CD4-positive, CD25-positive, alpha-beta regulatory T cell (primary cell): ENCODE measurements at regions not wholly inside any gene's neighbourhood (a gene's known extent, or its start where the extent isn't known, plus 50 kb on each side); places are given as distances from the start of the nearest gene placed in this dataset.

Source experiments
- ATAC-seq, 2 donors: fragments of 150-1000 bp; cut with Tn5 transposase; one replicate each; pipeline ENCODE4 v1.10.0; 2021; ENCODE audit warnings: low read depth in 2 of 2, moderate number of reproducible peaks in 2 of 2, moderate library complexity in 1 of 2
- DNase-seq, 3 donors: peaks; one replicate each; pipeline versions ENCODE4 v3.0.0 to v3.0.0-alpha.2; 2012 to 2022; ENCODE audit warnings: mixed read lengths in 1 of 3
- H3K27ac ChIP-seq: one replicate; pipeline ENCODE4 v1.7.0; 2013; ENCODE audit warnings: mild to moderate bottlenecking, low read length; ENCODE audit not compliant: insufficient read depth, poor library complexity, severe bottlenecking
- H3K27me3 ChIP-seq: one replicate; pipeline ENCODE4 v1.7.0; 2013; ENCODE audit warnings: low read length; ENCODE audit not compliant: control insufficient read depth, insufficient read depth
- H3K36me3 ChIP-seq: one replicate; pipeline ENCODE4 v1.7.0; 2013; ENCODE audit warnings: mild to moderate bottlenecking, low read length, moderate library complexity; ENCODE audit not compliant: control insufficient read depth, insufficient read depth
- H3K4me1 ChIP-seq: 2 replicates; pipeline ENCODE4 v1.7.0; 2013; ENCODE audit warnings: mild to moderate bottlenecking, low read length; ENCODE audit not compliant: insufficient read depth, control insufficient read depth, poor library complexity, severe bottlenecking
- H3K4me3 ChIP-seq: one replicate; pipeline ENCODE4 v1.7.0; 2013; ENCODE audit warnings: low read depth, mild to moderate bottlenecking, low read length, moderate library complexity
- H3K9me3 ChIP-seq, 2 experiments: 1 replicate in 1 of 2; 2 replicates in 1 of 2; pipeline ENCODE4 v1.7.0; 2013; ENCODE audit warnings: low read length in 2 of 2, mild to moderate bottlenecking in 1 of 2, moderate library complexity in 1 of 2; ENCODE audit not compliant: control insufficient read depth in 2 of 2
- H3K27ac Mint-ChIP-seq, 3 donors: one replicate each; pipeline ENCODE4 v1.8.0; 2020 to 2022; ENCODE audit warnings: mild to moderate bottlenecking in 3 of 3, mixed read lengths in 3 of 3, moderate library complexity in 2 of 3
- H3K27me3 Mint-ChIP-seq: one replicate; pipeline ENCODE4 v1.8.0; 2022; ENCODE audit warnings: mild to moderate bottlenecking, mixed read lengths
- H3K36me3 Mint-ChIP-seq: one replicate; pipeline ENCODE4 v1.8.0; 2020; ENCODE audit warnings: mixed read lengths
- H3K4me1 Mint-ChIP-seq, 4 donors: one replicate each; pipeline ENCODE4 v1.8.0; 2020 to 2022; ENCODE audit warnings: mixed read lengths in 4 of 4, mild to moderate bottlenecking in 1 of 4
- H3K4me3 Mint-ChIP-seq, 4 donors: one replicate each; pipeline ENCODE4 v1.8.0; 2020 to 2022; ENCODE audit warnings: mild to moderate bottlenecking in 4 of 4, mixed read lengths in 4 of 4, moderate library complexity in 3 of 4
- H3K9me3 Mint-ChIP-seq, 7 donors: one replicate each; pipeline ENCODE4 v1.8.0; 2020 to 2022; ENCODE audit warnings: mixed read lengths in 7 of 7, mild to moderate bottlenecking in 3 of 7, moderate library complexity in 2 of 7

DNA sequence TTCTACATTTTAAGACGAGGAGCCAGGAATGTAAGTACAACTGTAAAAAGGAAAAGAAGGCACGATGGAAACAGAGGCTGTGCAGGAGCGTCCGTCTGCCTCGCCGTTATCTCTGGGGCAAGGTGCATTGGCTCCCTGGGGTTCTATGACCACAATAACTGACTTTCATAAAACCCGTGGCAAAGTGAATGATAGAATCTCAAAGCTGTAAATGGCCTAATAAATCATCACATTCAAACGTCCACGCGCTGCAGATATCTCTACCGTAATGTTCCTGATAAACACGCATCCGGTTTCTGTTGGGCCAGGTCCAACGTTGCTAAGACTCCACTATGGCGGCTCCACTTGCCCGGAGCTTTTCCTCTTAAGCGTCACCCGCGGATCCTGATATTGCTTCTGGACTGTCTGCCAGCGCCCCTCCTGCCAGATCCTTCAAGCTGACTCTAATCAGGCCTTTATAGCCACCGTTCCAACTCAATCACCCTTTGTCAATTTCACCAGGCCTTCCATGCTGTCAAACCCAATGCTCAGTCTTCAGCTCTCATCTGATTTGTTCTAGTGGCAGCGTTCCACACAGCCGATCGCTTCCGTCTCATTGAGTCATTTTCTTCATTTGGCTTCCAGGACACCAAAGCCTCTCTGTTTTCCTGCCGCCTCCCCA lies 265.6 kb upstream of the FOXK1 start:
- no peak for ATAC-seq
- peaks cover 0 to 2% of the 10 kb centered on the region in 2 experiments for H3K9me3 ChIP-seq
- Mint-ChIP-seq H3K4me1 (peaks cover 0 to 2% (median 0%) of the 10 kb centered on the region in 4 donors), H3K27me3 (no peaks in the 10 kb centered on the region), H3K36me3 (no peaks in the 10 kb centered on the region), H3K4me3 (peak overlapping the region in 3 of 4 donors; percentile 44 to 48 (median 47)), H3K27ac (no peak overlapping the region), H3K9me3 (peaks cover 0 to 17% (median 13%) of the 10 kb centered on the region in 7 donors)
- DNase-seq, result no peak
- H3K4me3 ChIP-seq, result peak overlapping the region; percentile 2
- no peak overlapping the region for H3K27ac ChIP-seq
- no peaks in the 10 kb centered on the region for H3K27me3 ChIP-seq
- H3K36me3 ChIP-seq, result no peaks in the 10 kb centered on the region
- H3K4me1 ChIP-seq, result no peaks in the 10 kb centered on the region

- H3K27me3 ChIP-seq, result no peaks in the 10 kb centered on the region
- DNase-seq, result no peak
- H3K4me3 ChIP-seq, result no peak overlapping the region
- no peaks in the 10 kb centered on the region for H3K4me1 ChIP-seq
- no peaks in the 10 kb centered on the region for H3K9me3 ChIP-seq
- Mint-ChIP-seq H3K27ac (no peak overlapping the region), H3K27me3 (peaks cover 4% of the 10 kb centered on the region), H3K4me3 (no peak overlapping the region), H3K9me3 (peaks cover 0 to 16% (median 6%) of the 10 kb centered on the region in 7 donors), H3K4me1 (no peaks in the 10 kb centered on the region), H3K36me3 (no peaks in the 10 kb centered on the region)
- no peak overlapping the region for H3K27ac ChIP-seq
- ATAC-seq, result no peak
- no peaks in the 10 kb centered on the region for H3K36me3 ChIP-seq
Measured at GRCh38 chr7:4428526-4428925, 253.6 kb upstream of the FOXK1 start.

DNA sequence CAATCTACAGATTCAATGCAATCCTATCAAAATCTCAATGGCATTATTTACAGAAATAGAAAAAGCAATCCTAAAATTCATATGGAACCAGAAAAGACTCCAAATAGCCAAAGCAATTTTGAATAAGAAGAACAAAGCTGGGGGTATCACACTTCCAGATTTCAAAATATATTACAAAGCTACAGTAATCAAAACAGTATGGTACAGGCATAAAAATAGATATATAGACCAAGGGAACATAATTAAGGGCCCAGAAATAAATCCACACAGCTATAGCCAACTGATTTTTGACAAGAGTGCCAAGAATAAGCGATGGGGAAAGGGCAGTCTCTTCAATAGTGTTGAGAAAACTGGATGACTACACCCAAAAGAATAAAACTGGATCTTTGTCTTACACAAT lies 251.9 kb upstream of the FOXK1 start:
- no peak for ATAC-seq
- no peaks in the 10 kb centered on the region for H3K4me1 Mint-ChIP-seq
- Histone ChIP-seq H3K4me1 (no peaks in the 10 kb centered on the region), H3K27ac (no peak overlapping the region), H3K36me3 (no peaks in the 10 kb centered on the region), H3K4me3 (no peak overlapping the region), H3K9me3 (no peaks in the 10 kb centered on the region), H3K27me3 (no peaks in the 10 kb centered on the region)
- H3K27me3 Mint-ChIP-seq, result peaks cover 4% of the 10 kb centered on the region
- H3K4me3 Mint-ChIP-seq, result no peak overlapping the region
- H3K27ac Mint-ChIP-seq, result no peak overlapping the region
- no peaks in the 10 kb centered on the region for H3K36me3 Mint-ChIP-seq
- peaks cover 0 to 16% (median 6%) of the 10 kb centered on the region in 7 donors for H3K9me3 Mint-ChIP-seq
- DNase-seq, result no peak

DNA sequence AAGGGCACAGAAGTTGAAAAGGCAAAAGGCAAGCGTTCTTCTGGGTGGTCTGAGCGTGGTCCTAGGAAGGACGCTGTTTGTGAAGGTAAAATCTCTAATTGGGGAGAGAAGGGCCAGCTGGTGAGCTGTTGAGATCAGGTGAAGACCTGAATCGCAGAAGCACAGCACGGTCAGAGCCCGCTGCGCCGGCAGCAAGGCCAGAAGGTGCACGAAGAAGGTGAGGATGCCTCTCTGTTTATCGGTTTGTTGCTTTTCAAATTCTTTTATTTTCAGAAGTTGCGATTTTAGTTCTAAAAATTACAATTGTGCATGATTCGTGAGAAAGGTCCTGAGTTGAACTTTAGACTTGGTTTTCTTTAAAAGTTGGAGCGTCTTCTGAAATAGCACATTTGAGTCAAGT lies 247.8 kb upstream of the FOXK1 start:
- no peak overlapping the region for H3K27ac Mint-ChIP-seq
- no peaks in the 10 kb centered on the region for H3K4me1 ChIP-seq
- DNase-seq (no peak), ATAC-seq (no peak)
- H3K27ac ChIP-seq, result no peak overlapping the region
- peaks cover 2 to 16% (median 4%) of the 10 kb centered on the region in 7 donors for H3K9me3 Mint-ChIP-seq
- H3K4me3 ChIP-seq, result no peak overlapping the region
- H3K4me1 Mint-ChIP-seq, result no peaks in the 10 kb centered on the region
- peaks cover 7% of the 10 kb centered on the region for H3K27me3 Mint-ChIP-seq
- H3K27me3 ChIP-seq, result no peaks in the 10 kb centered on the region
- H3K9me3 ChIP-seq, result no peaks in the 10 kb centered on the region
- no peak overlapping the region for H3K4me3 Mint-ChIP-seq
- H3K36me3 ChIP-seq, result no peaks in the 10 kb centered on the region
- H3K36me3 Mint-ChIP-seq, result no peaks in the 10 kb centered on the region

GRCh38 chr7:4436361-4436895 lies 245.7 kb upstream of the FOXK1 start:
- peaks cover 4% of the 10 kb centered on the region for H3K27me3 Mint-ChIP-seq
- no peaks in the 10 kb centered on the region for H3K27me3 ChIP-seq
- H3K4me1 ChIP-seq, result no peaks in the 10 kb centered on the region
- H3K4me3 ChIP-seq, result no peak overlapping the region
- DNase-seq (no peak), ATAC-seq (no peak)
- H3K9me3 Mint-ChIP-seq, result peaks cover 0 to 4% (median 0%) of the 10 kb centered on the region in 7 donors
- H3K36me3 Mint-ChIP-seq, result no peaks in the 10 kb centered on the region
- no peaks in the 10 kb centered on the region for H3K9me3 ChIP-seq
- no peak overlapping the region for H3K27ac ChIP-seq
- no peak overlapping the region for H3K4me3 Mint-ChIP-seq
- H3K4me1 Mint-ChIP-seq, result no peaks in the 10 kb centered on the region
- no peaks in the 10 kb centered on the region for H3K36me3 ChIP-seq
- H3K27ac Mint-ChIP-seq, result no peak overlapping the region

- Mint-ChIP-seq H3K4me1 (no peaks in the 10 kb centered on the region), H3K4me3 (no peak overlapping the region)
- no peak for DNase-seq
Measured at GRCh38 chr7:4436936-4437335, 245.2 kb upstream of the FOXK1 start.

GRCh38 chr7:4437916-4438315 lies 244.2 kb upstream of the FOXK1 start:
- ATAC-seq (no peak), DNase-seq (no peak)
- Mint-ChIP-seq H3K4me1 (no peaks in the 10 kb centered on the region), H3K4me3 (no peak overlapping the region), H3K9me3 (peaks cover 0 to 5% (median 0%) of the 10 kb centered on the region in 7 donors), H3K27ac (no peak overlapping the region), H3K36me3 (no peaks in the 10 kb centered on the region), H3K27me3 (peaks cover 4% of the 10 kb centered on the region)
- Histone ChIP-seq H3K9me3 (no peaks in the 10 kb centered on the region), H3K4me1 (no peaks in the 10 kb centered on the region), H3K4me3 (no peak overlapping the region), H3K27me3 (no peaks in the 10 kb centered on the region), H3K36me3 (no peaks in the 10 kb centered on the region), H3K27ac (no peak overlapping the region)

More at GRCh38 chr7:4436936-4437335, 245.2 kb upstream of the FOXK1 start:
- H3K27me3 ChIP-seq, result no peaks in the 10 kb centered on the region
- H3K4me1 ChIP-seq, result no peaks in the 10 kb centered on the region
- no peaks in the 10 kb centered on the region for H3K9me3 ChIP-seq
- peaks cover 4% of the 10 kb centered on the region for H3K27me3 Mint-ChIP-seq
- H3K27ac Mint-ChIP-seq, result no peak overlapping the region
- H3K27ac ChIP-seq, result no peak overlapping the region
- no peaks in the 10 kb centered on the region for H3K36me3 Mint-ChIP-seq
- no peak overlapping the region for H3K4me3 ChIP-seq
- H3K36me3 ChIP-seq, result no peaks in the 10 kb centered on the region
- H3K9me3 Mint-ChIP-seq, result peaks cover 0 to 4% (median 0%) of the 10 kb centered on the region in 7 donors
- ATAC-seq, result no peak

- Histone ChIP-seq H3K4me1 (no peaks in the 10 kb centered on the region), H3K27ac (no peak overlapping the region), H3K9me3 (no peaks in the 10 kb centered on the region), H3K36me3 (no peaks in the 10 kb centered on the region), H3K27me3 (no peaks in the 10 kb centered on the region), H3K4me3 (no peak overlapping the region)
- Mint-ChIP-seq H3K4me3 (no peak overlapping the region), H3K27ac (no peak overlapping the region), H3K27me3 (peaks cover 4% of the 10 kb centered on the region), H3K4me1 (no peaks in the 10 kb centered on the region), H3K36me3 (no peaks in the 10 kb centered on the region), H3K9me3 (peaks cover 0 to 4% (median 0%) of the 10 kb centered on the region in 7 donors)
- DNase-seq (no peak), ATAC-seq (no peak)
Measured at GRCh38 chr7:4438723-4439245, 243.3 kb upstream of the FOXK1 start.
